ENCODE measurements at regions not wholly inside any gene's neighbourhood (a gene's known extent, or its start where the extent isn't known, plus 50 kb on each side); places are given as distances from the start of the nearest gene placed in this dataset.

- TF ChIP-seq POLR2AphosphoS5 (IDR thresholded peaks at IDR 0.05; ENCODE audit: low read depth, low read length) (no peak), POLR2A (IDR thresholded peaks at IDR 0.05; ENCODE audit: low read depth, low read length) (no peak), SPI1 (IDR thresholded peaks at IDR 0.05; ENCODE audit: low read depth, low read length) (no peak)
Measured at GRCh38 chr15:95713324-95713723, 617.2 kb upstream of the NR2F2 start.

Measured in GM12891 (cell line).